ENCODE measurements at regions not wholly inside any gene's neighbourhood (a gene's known extent, or its start where the extent isn't known, plus 50 kb on each side); places are given as distances from the start of the nearest gene placed in this dataset.
A peak's percentile ranks its signal among the peaks of the same experiment; 100 is the strongest.

- DNase-seq, result no peak
Measured at GRCh38 chr10:117638664-117639200, 96.2 kb downstream of the EMX2 start.

- DNase-seq, result no peak
Measured at GRCh38 chr10:117640406-117640805, 97.9 kb downstream of the EMX2 start.

GRCh38 chr10:117646718-117647117 lies 104.2 kb downstream of the EMX2 start:
- no peak for DNase-seq

- no peak for DNase-seq
Measured at GRCh38 chr10:117647306-117647705, 104.8 kb downstream of the EMX2 start.

- no peak for DNase-seq
Measured at GRCh38 chr10:117651121-117651520, 108.6 kb downstream of the EMX2 start.

- DNase-seq, result no peak
Measured at GRCh38 chr10:117652228-117653169, 110.0 kb downstream of the EMX2 start.

- DNase-seq, result peak; percentile 57
Measured at GRCh38 chr10:117653170-117653515, 110.6 kb downstream of the EMX2 start.

GRCh38 chr10:117654105-117654504 lies 111.6 kb downstream of the EMX2 start:
- no peak for DNase-seq

- DNase-seq, result no peak
Measured at GRCh38 chr10:117656385-117657367, 114.1 kb downstream of the EMX2 start.

- DNase-seq, result no peak
Measured at GRCh38 chr10:117661316-117661715, 118.8 kb downstream of the EMX2 start.

GRCh38 chr10:117662126-117662525 lies 119.6 kb downstream of the EMX2 start:
- DNase-seq, result no peak

GRCh38 chr10:117662751-117663540 lies 120.4 kb downstream of the EMX2 start:
- DNase-seq, result no peak

- peak; percentile 42 for DNase-seq
Measured at GRCh38 chr10:117663750-117664149, 121.2 kb downstream of the EMX2 start.

- DNase-seq, result no peak
Measured at GRCh38 chr10:117664288-117664687, 121.7 kb downstream of the EMX2 start.

GRCh38 chr10:117666166-117666565 lies 123.6 kb downstream of the EMX2 start:
- no peak for DNase-seq

- DNase-seq, result no peak
Measured at GRCh38 chr10:117666965-117667364, 124.4 kb downstream of the EMX2 start.

GRCh38 chr10:117667831-117668230 lies 125.3 kb downstream of the EMX2 start:
- no peak for DNase-seq

- no peak for DNase-seq
Measured at GRCh38 chr10:117668327-117669008, 125.9 kb downstream of the EMX2 start.

GRCh38 chr10:117669122-117669521 lies 126.6 kb downstream of the EMX2 start:
- DNase-seq, result no peak

- no peak for DNase-seq
Measured at GRCh38 chr10:117670116-117670904, 127.8 kb downstream of the EMX2 start.

Measured in T1000 (cell line).